CD4-positive, alpha-beta T cell treated with Interleukin-21 for 1 hour (primary cell): ENCODE measurements at regions not wholly inside any gene's neighbourhood (a gene's known extent, or its start where the extent isn't known, plus 50 kb on each side); places are given as distances from the start of the nearest gene placed in this dataset.
A peak's percentile ranks its signal among the peaks of the same experiment; 100 is the strongest.

ENCODE experiments used
- DNase-seq: peaks from one replicate; pipeline ENCODE4 v3.0.0-alpha.2; 2020

GRCh38 chr4:163623787-163624186 lies 129.3 kb downstream of the TMA16 start:
- DNase-seq: no peak

- no peak for DNase-seq
Measured at GRCh38 chr4:163624727-163625126, 130.2 kb downstream of the TMA16 start.

DNA sequence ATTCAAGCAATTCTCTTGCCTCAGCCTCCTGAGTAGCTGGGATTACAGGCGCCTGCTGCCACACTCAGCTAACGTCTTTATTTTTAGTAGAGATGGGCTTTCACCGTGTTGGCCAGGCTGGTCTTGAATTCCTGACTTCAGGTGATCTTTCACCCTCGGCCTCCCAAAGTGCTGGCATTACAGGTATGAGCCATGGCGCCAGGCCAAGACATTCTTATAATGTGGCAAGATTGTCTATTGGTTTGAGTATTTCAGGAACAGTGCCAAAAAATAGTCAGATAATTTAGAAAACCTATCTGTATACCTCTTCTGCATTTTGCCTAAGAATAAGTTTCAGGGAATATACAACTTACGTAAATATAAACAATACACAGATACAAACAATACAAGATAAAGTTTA lies 136.8 kb downstream of the TMA16 start:
- no peak for DNase-seq

DNA sequence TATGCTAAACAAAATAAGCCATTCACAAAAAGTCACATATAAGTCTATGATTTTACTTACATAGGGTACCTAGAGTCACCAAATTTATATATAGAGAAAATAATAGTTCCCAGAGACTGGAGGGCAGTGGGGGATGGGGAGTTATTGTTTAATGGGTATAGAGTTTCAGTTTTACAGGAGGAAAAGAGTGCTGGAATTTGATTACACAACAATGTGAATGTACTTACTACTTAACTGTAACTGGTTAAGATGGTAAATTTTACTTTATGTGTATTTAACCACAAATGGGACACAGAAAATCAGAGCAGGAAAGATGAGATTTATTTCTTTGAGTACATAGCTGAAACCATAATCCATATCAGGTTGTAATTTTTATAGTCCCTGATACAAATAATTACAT lies 144.4 kb downstream of the TMA16 start:
- no peak for DNase-seq

- no peak for DNase-seq
Measured at GRCh38 chr4:163649557-163650091, 155.1 kb downstream of the TMA16 start.

- DNase-seq: no peak
Measured at GRCh38 chr4:163651761-163652160, 157.3 kb downstream of the TMA16 start.

- DNase-seq: no peak
Measured at GRCh38 chr4:163654621-163655020, 160.1 kb downstream of the TMA16 start.

DNA sequence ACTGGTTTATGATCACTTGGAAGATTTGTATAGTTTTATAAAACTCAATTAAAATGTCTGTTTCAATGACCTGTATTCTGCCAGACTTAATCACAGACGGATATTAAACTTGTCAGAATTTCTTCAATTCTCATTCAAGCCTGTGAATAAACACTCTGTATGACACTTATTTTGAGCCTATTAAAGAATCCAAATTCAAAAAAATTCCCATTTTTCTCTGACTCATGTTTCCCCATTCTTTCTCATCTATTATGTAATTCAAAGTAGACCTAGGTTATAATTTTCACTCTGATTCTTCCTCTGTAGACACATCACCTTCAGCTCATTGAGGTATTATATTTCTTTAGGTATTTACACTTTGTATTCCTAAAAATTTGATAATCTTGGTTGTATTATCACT lies 166.1 kb downstream of the TMA16 start:
- DNase-seq: no peak

DNA sequence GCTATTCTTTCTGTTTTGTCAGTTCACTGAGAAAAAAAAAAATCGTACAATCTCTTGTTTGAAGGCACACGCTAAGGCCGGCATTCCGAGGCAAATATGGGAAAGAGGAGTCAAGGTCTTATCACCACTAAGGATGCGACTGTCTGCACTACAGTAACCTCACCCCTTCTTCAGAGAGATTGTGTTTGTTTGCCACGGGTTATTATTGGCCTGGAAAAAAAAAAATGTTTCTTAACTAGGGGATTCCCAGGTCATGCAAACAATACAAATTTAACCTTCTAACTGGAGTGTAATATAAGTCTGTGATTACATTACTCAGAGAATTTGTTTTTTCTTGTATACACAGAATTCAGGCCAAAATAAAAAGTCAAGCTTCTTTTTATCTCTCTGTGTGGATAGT lies 168.3 kb downstream of the TMA16 start:
- no peak for DNase-seq

- DNase-seq: no peak
Measured at GRCh38 chr4:163663454-163664225, 169.2 kb downstream of the TMA16 start.

DNA sequence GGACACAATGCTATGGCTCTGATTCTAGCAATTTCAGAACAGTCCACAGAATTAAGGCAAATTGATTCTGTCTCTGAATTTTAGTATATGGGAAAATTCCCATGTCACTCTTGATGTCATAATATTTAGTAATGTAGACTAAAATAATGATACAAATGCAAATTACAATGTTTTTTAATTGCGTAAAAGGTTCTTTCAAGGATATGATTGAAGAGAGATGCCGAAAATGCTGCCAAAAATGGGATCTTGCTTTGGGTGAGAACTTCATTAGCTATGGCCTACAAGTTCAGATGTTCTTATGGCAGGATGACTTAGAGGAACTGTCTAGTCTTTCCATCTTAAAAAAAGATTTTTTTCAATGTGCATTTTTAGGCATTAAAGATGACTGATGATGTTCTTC lies 170.6 kb downstream of the TMA16 start:
- DNase-seq: no peak

- DNase-seq: no peak
Measured at GRCh38 chr4:163665521-163666331, 171.2 kb downstream of the TMA16 start.

DNA sequence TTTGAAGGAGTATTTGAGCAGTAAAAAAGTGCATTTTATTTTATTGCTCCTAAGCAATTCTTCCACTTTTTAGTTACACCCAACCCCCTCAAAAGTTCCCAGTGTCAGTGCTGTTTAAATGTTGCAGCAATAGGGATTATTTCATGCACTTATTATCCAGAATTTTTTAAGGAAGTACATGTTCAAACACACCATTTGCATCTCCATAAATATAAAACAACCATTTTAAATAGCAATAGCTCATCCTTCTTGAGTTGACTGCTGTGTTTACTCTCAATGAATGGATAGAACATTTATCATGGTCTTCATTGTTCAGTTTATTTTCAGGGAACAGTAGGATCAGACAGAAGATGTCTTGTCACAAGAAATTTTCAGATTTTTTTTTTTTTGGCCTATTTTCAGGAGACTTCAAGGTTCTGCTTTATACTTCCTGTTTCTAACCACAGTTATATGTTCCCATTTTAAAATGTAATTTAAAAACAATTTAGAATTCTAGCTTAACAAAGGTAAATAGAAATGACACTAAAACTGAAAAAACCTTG lies 171.9 kb downstream of the TMA16 start:
- no peak for DNase-seq

- DNase-seq: no peak
Measured at GRCh38 chr4:163672751-163673150, 178.3 kb downstream of the TMA16 start.

GRCh38 chr4:163673848-163674697 lies 179.6 kb downstream of the TMA16 start:
- DNase-seq: no peak

DNA sequence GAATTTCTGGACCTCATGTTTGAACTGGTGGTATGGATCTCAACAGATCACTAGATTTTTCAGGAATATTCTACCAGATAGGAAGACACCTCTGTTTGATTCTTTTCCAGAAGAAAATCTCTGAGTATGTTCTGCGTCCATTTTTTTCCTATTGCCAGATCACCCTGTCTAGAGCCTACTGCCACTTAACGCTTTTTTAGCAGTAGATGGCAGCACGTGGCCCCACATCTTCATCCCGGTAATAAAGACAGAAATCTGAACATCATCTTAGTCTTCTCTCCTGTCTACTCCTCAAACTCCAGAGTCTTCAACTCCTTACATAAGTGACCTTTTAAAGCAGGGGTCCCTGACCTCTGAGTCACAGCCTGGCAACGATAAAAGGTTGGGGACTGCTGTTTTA lies 184.7 kb downstream of the TMA16 start:
- DNase-seq: no peak

DNA sequence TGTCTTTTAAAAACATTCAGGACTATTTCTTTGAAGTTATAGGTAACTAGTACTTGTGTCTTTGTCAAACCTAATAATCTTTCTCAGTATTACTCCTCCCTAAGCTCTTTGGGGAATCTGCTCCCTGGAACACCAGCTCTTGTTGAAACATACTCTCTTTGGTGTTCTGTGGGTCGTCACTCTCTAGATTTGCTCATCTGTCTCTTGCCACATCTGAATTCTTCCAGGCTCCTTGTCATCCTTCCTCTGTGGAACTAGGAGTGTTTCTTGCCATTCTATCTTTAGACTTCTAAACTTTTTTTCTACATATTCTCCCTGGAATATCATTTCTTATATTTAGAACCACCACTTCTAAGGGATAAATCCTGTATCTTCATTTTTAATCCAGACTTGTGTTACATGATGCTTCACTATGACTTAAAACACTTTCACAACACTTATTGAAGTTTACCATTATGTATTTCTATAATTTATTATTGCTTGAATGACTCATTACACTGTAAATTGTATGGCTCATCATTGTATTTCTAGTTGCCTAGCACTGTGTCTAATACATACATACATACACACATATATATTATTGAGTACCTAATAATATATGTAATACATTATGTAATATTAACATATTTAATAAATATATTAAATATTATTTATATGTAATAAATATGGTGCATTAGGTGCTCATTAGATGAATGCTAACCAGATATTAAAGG lies 186.1 kb downstream of the TMA16 start:
- DNase-seq: no peak

DNA sequence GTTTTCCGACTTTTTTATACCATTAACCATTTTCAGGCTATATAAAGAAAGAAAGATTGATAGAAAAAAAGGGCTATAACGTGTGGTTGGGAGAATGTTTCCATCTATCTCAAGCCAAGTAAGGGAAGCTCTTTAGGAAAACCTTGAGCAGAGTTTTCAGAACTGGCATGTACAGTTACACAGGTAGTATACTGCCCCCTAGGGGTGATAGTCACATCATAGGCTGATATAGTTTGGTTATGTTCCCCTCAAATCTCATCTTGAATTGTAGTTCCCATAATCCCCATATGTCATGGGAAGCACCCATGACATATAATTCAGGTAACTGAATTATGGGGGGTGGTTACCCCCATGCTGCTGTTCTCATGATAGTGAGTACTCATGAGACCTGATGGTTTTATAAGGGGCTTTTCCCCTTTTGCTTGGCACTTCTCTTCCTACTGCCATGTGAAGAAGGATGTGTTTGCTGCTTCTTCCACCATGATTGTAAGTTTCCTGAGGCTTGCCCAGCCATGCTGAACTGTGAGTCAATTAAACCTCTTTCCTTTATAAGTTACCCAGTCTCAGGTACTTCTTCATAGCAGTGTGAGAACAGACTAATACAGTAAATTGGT lies 186.8 kb downstream of the TMA16 start:
- peak; percentile 71 for DNase-seq

GRCh38 chr4:163688856-163689255 lies 194.4 kb downstream of the TMA16 start:
- DNase-seq: no peak

GRCh38 chr4:163693211-163693610 lies 198.7 kb downstream of the TMA16 start:
- DNase-seq: no peak

- no peak for DNase-seq
Measured at GRCh38 chr4:163693776-163694175, 199.3 kb downstream of the TMA16 start.

GRCh38 chr4:163694385-163694784 lies 199.9 kb downstream of the TMA16 start:
- no peak for DNase-seq
